ENCODE measurements at regions not wholly inside any gene's neighbourhood (a gene's known extent, or its start where the extent isn't known, plus 50 kb on each side); places are given as distances from the start of the nearest gene placed in this dataset.

DNA sequence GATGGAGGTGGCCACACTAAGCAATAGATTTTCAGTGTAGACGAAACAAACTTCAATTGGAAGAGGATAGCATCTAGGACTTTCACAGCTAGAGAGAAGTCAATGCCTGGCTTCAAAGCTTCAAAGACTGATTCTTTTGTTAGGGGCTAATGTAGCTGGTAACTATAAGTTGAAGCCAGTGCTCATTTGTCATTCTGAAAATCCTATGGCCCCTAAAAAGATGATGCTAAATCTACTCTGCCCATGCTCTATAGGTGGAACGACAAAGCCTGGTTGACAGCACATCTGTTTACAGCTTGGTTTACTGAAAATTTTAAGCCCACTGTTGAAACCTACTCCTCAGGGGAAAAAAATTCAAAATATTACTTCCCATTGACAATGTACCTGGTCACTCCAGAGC lies 226.7 kb downstream of the BCAS1 start:
- Histone ChIP-seq H3K36me3 (ENCODE audit: control insufficient read depth, insufficient read depth, low read length) (no peaks in the 10 kb centered on the region), H3K4me1 (ENCODE audit: control insufficient read depth, insufficient read depth, low read length) (no peaks in the 10 kb centered on the region), H3K4me3 (ENCODE audit: low read depth, low read length) (no peak overlapping the region), H3K9me3 (ENCODE audit: control insufficient read depth, insufficient read depth, low read length) (no peaks in the 10 kb centered on the region), H3K27ac (ENCODE audit: low read depth, low read length) (no peak overlapping the region), H3K9ac (ENCODE audit: low read depth, low read length) (no peak overlapping the region), H3K27me3 (ENCODE audit: control insufficient read depth, insufficient read depth, low read length) (no peaks in the 10 kb centered on the region)

DNA sequence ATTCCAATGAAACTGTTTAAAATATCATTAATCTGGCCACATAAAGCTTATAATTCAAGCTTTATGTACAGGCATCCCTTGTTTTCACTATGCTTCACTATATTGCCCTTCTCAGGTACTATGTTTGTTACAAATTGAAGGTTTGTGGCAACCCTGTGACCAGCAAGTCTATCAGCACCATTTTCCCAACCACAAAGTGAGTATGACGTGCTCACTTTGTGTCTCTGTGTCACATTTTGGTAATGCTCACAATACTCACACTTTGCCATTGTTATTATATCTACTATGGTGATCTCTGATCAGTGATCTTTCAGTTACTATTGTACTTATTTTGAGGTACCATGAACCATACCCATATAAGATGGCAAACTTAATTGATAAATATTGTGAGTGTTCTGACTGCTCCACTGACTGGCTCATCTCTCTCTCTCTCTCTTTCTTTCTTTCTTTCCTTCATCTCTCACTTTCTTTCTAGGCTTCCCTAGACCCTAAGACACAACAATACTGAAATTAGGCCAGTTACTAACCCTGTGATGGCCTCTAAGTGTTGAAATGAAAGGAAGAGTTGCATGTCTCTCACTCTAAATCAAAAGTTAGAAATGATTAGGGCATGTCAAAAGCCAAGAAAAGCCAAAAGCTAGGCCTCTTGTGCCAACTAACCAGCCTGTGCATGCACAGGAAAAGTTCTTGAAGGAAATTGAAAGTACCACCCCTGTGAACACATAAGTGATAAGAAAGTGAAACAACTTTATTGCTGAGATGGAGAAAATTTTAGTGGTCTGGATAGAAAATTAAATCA lies 227.9 kb downstream of the BCAS1 start:
- Histone ChIP-seq H3K9me3 (ENCODE audit: control insufficient read depth, insufficient read depth, low read length) (no peaks in the 10 kb centered on the region), H3K27me3 (ENCODE audit: control insufficient read depth, insufficient read depth, low read length) (no peaks in the 10 kb centered on the region), H3K4me1 (ENCODE audit: control insufficient read depth, insufficient read depth, low read length) (no peaks in the 10 kb centered on the region), H3K9ac (ENCODE audit: low read depth, low read length) (no peak overlapping the region), H3K4me3 (ENCODE audit: low read depth, low read length) (no peak overlapping the region), H3K36me3 (ENCODE audit: control insufficient read depth, insufficient read depth, low read length) (no peaks in the 10 kb centered on the region), H3K27ac (ENCODE audit: low read depth, low read length) (no peak overlapping the region)

GRCh38 chr20:53841741-53842140 lies 228.7 kb downstream of the BCAS1 start:
- H3K36me3 ChIP-seq (ENCODE audit: control insufficient read depth, insufficient read depth, low read length) = no peaks in the 10 kb centered on the region
- H3K27ac ChIP-seq (ENCODE audit: low read depth, low read length) = no peak overlapping the region
- no peak overlapping the region for H3K4me3 ChIP-seq (ENCODE audit: low read depth, low read length)
- H3K27me3 ChIP-seq (ENCODE audit: control insufficient read depth, insufficient read depth, low read length) = no peaks in the 10 kb centered on the region
- no peaks in the 10 kb centered on the region for H3K4me1 ChIP-seq (ENCODE audit: control insufficient read depth, insufficient read depth, low read length)
- no peaks in the 10 kb centered on the region for H3K9me3 ChIP-seq (ENCODE audit: control insufficient read depth, insufficient read depth, low read length)
- no peak overlapping the region for H3K9ac ChIP-seq (ENCODE audit: low read depth, low read length)

- H3K4me3 ChIP-seq (ENCODE audit: low read depth, low read length) = no peak overlapping the region
- no peaks in the 10 kb centered on the region for H3K27me3 ChIP-seq (ENCODE audit: control insufficient read depth, insufficient read depth, low read length)
- no peaks in the 10 kb centered on the region for H3K36me3 ChIP-seq (ENCODE audit: control insufficient read depth, insufficient read depth, low read length)
- no peak overlapping the region for H3K9ac ChIP-seq (ENCODE audit: low read depth, low read length)
- H3K9me3 ChIP-seq (ENCODE audit: control insufficient read depth, insufficient read depth, low read length) = no peaks in the 10 kb centered on the region
- H3K4me1 ChIP-seq (ENCODE audit: control insufficient read depth, insufficient read depth, low read length) = no peaks in the 10 kb centered on the region
- no peak overlapping the region for H3K27ac ChIP-seq (ENCODE audit: low read depth, low read length)
Observed at GRCh38 chr20:53840532-53840931, 229.9 kb downstream of the BCAS1 start.

GRCh38 chr20:53839423-53840176 lies 230.8 kb downstream of the BCAS1 start:
- Histone ChIP-seq H3K9ac (ENCODE audit: low read depth, low read length) (no peak overlapping the region), H3K4me1 (ENCODE audit: control insufficient read depth, insufficient read depth, low read length) (no peaks in the 10 kb centered on the region), H3K9me3 (ENCODE audit: control insufficient read depth, insufficient read depth, low read length) (no peaks in the 10 kb centered on the region), H3K36me3 (ENCODE audit: control insufficient read depth, insufficient read depth, low read length) (no peaks in the 10 kb centered on the region), H3K4me3 (ENCODE audit: low read depth, low read length) (no peak overlapping the region), H3K27me3 (ENCODE audit: control insufficient read depth, insufficient read depth, low read length) (no peaks in the 10 kb centered on the region), H3K27ac (ENCODE audit: low read depth, low read length) (no peak overlapping the region)

DNA sequence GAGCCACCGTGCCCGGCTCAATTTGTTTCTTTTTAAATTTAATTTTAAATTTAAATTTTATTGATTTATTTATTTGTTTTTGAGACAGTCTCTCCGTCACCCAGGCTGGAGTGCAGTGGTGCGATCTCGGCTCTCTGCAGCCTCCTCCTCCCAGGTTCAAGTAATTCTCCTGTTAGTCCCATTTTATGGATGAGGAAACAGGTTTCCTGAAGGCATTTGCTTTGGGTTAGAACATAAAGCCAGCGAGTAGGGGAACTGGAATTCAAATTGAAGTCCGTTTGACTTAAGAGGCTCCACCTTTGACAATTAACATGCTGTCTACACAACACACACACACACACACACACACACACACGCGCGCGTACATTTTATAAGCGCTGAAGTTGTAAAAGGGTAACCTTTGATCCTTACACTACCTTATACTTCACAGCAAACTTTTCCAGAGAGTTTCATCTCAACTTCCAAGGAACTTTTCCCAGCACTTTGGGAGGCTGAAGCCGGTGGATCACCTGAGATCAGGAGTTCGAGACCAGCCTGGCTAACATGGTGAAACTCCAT lies 232.0 kb downstream of the BCAS1 start:
- H3K4me1 ChIP-seq (ENCODE audit: control insufficient read depth, insufficient read depth, low read length) = no peaks in the 10 kb centered on the region
- H3K9me3 ChIP-seq (ENCODE audit: control insufficient read depth, insufficient read depth, low read length) = no peaks in the 10 kb centered on the region
- H3K27me3 ChIP-seq (ENCODE audit: control insufficient read depth, insufficient read depth, low read length) = no peaks in the 10 kb centered on the region
- H3K36me3 ChIP-seq (ENCODE audit: control insufficient read depth, insufficient read depth, low read length) = no peaks in the 10 kb centered on the region
- H3K4me3 ChIP-seq (ENCODE audit: low read depth, low read length) = no peak overlapping the region
- no peak overlapping the region for H3K27ac ChIP-seq (ENCODE audit: low read depth, low read length)
- no peak overlapping the region for H3K9ac ChIP-seq (ENCODE audit: low read depth, low read length)

DNA sequence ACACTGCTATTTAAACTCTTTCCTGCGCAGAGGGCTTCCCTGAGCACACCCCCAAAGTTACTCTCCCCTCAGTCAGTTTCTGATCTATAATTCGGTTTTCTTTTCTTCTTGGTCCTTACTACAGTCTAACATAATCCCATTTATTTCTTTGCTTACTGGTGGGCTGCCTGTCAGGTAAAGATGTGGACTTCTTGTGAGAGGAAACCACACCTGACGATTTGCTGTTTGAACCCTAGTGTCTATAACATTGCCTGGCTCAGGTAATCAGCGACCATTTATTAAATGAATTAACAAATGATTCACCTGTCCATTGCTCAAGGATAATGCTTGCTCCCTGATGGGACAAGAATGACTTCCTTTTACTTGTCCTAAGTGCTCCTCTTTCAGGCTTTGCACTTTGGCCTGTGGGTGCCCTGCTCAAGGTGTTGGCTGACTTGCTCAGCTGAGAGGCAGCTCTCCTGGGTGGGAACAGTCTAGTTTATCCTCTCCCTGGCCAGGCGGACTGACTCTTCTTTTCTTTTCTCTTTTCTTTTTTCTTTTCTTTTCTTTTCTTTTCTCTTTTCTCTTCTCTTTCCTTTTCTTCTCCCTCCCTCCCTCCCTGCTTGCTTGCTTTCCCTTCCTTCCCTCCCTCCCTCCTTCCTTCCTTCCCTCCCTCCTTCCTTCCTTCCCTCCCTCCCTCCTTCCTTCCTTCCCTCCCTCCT lies 233.1 kb downstream of the BCAS1 start:
- H3K4me3 ChIP-seq (ENCODE audit: low read depth, low read length) = no peak overlapping the region
- no peaks in the 10 kb centered on the region for H3K27me3 ChIP-seq (ENCODE audit: control insufficient read depth, insufficient read depth, low read length)
- H3K9me3 ChIP-seq (ENCODE audit: control insufficient read depth, insufficient read depth, low read length) = no peaks in the 10 kb centered on the region
- H3K36me3 ChIP-seq (ENCODE audit: control insufficient read depth, insufficient read depth, low read length) = no peaks in the 10 kb centered on the region
- H3K9ac ChIP-seq (ENCODE audit: low read depth, low read length) = no peak overlapping the region
- H3K4me1 ChIP-seq (ENCODE audit: control insufficient read depth, insufficient read depth, low read length) = no peaks in the 10 kb centered on the region
- no peak overlapping the region for H3K27ac ChIP-seq (ENCODE audit: low read depth, low read length)

DNA sequence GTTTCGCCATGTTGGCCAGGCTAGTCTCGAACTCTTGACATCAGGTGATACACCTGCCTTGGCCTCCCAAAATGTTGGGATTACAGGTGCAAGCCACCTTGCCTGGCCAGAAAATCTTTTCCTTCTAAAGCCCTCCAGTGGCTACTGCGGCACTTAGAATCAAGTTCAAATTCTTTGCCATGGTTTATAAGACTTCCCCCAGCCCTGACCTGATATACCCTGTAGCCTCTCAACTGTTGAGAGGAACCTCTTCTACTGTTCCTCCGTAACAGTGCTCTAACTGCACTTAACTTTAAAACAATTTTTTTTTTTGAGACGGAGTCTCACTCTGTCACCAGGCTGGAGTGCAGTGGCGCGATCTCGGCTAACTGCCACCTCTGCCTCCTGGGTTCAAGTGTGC lies 235.6 kb downstream of the BCAS1 start:
- Histone ChIP-seq H3K4me3 (ENCODE audit: low read depth, low read length) (no peak overlapping the region), H3K9ac (ENCODE audit: low read depth, low read length) (no peak overlapping the region), H3K9me3 (ENCODE audit: control insufficient read depth, insufficient read depth, low read length) (no peaks in the 10 kb centered on the region), H3K36me3 (ENCODE audit: control insufficient read depth, insufficient read depth, low read length) (no peaks in the 10 kb centered on the region), H3K27ac (ENCODE audit: low read depth, low read length) (no peak overlapping the region), H3K4me1 (ENCODE audit: control insufficient read depth, insufficient read depth, low read length) (peaks cover 6% of the 10 kb centered on the region), H3K27me3 (ENCODE audit: control insufficient read depth, insufficient read depth, low read length) (no peaks in the 10 kb centered on the region)

DNA sequence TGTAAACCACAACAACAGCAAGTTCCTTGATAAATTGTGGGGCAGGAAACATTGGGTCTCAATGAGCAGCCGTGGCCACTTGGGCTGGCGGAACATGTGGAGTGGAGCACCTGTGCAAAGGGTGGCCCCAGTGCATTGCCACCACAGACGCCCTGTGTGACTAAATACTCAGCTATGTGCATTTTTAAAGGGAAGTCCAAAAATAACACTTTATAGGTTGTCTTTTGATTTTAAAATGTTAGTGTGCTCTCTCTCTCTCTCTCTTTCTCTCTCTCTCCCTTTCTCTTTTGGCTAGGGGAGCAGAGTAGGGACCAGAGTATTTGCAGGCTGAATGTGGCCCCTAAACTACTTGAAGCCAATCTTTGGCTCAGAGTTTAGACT lies 236.3 kb downstream of the BCAS1 start:
- no peak overlapping the region for H3K4me3 ChIP-seq (ENCODE audit: low read depth, low read length)
- H3K9ac ChIP-seq (ENCODE audit: low read depth, low read length) = no peak overlapping the region
- no peak overlapping the region for H3K27ac ChIP-seq (ENCODE audit: low read depth, low read length)
- H3K9me3 ChIP-seq (ENCODE audit: control insufficient read depth, insufficient read depth, low read length) = no peaks in the 10 kb centered on the region
- no peaks in the 10 kb centered on the region for H3K27me3 ChIP-seq (ENCODE audit: control insufficient read depth, insufficient read depth, low read length)
- peaks cover 13% of the 10 kb centered on the region for H3K4me1 ChIP-seq (ENCODE audit: control insufficient read depth, insufficient read depth, low read length)
- H3K36me3 ChIP-seq (ENCODE audit: control insufficient read depth, insufficient read depth, low read length) = no peaks in the 10 kb centered on the region

- Histone ChIP-seq H3K27ac (ENCODE audit: low read depth, low read length) (no peak overlapping the region), H3K4me1 (ENCODE audit: control insufficient read depth, insufficient read depth, low read length) (peaks cover 18% of the 10 kb centered on the region)
Observed at GRCh38 chr20:53833333-53834061, 236.9 kb downstream of the BCAS1 start.

More at GRCh38 chr20:53833333-53834061, 236.9 kb downstream of the BCAS1 start:
- no peaks in the 10 kb centered on the region for H3K9me3 ChIP-seq (ENCODE audit: control insufficient read depth, insufficient read depth, low read length)
- no peaks in the 10 kb centered on the region for H3K27me3 ChIP-seq (ENCODE audit: control insufficient read depth, insufficient read depth, low read length)
- no peak overlapping the region for H3K9ac ChIP-seq (ENCODE audit: low read depth, low read length)
- no peaks in the 10 kb centered on the region for H3K36me3 ChIP-seq (ENCODE audit: control insufficient read depth, insufficient read depth, low read length)
- no peak overlapping the region for H3K4me3 ChIP-seq (ENCODE audit: low read depth, low read length)
